K562 (cell line): ENCODE measurements at regions not wholly inside any gene's neighbourhood (a gene's known extent, or its start where the extent isn't known, plus 50 kb on each side); places are given as distances from the start of the nearest gene placed in this dataset.

ENCODE experiments used
- ATAC-seq: fragments of 200-7000 bp; cut with Tn5 transposase; 3 replicates; pipeline ENCODE4 v1.9.1; 2020; ENCODE audit warnings: moderate library complexity
- BruUV-seq: library from RNA; stranded (reverse); fragments of 400-500 nt; replicated peaks from 2 replicates; lab custom pipeline; 2021; lab: Mats Ljungman, UMichigan
- CTCF ChIA-PET: fragments of 300-600 bp; formaldehyde crosslinking; extraction: SDS; loops from one replicate; lab custom pipeline; 2021; ENCODE audit warnings: low intra/inter-chr PET ratio; lab: Yijun Ruan, JAX
- POLR2A ChIA-PET: fragments of 300-600, 350-650 bp; sonication (Branson Sonifier 250); formaldehyde crosslinking; extraction: SDS; loops from one replicate; lab custom pipeline; 2021; ENCODE audit warnings: antibody characterized with exemption, inconsistent platforms; lab: Yijun Ruan, JAX
- DNase-seq, 4 experiments: peaks; one replicate each; pipeline versions ENCODE4 v3.0.0 to v3.0.0-alpha.2; 2011 to 2018; ENCODE audit warnings: low spot score in 3 of 4, mixed read lengths in 3 of 4; ENCODE audit errors: extremely low read depth in 1 of 4
- FAIRE-seq: peaks from 2 replicates; lab custom pipeline; 2011; peaks lifted over from hg19 to GRCh38; lab: Jason Lieb, UNC
- H2AFZ ChIP-seq: 2 replicates; pipeline ENCODE4 v1.6.0; 2011; ENCODE audit warnings: low read depth, low read length, control low read depth, inconsistent platforms
- H3K27ac ChIP-seq: fragments of 200-600 bp; 3 replicates; pipeline ENCODE4 v1.8.0; 2011; ENCODE audit warnings: low read depth, mild to moderate bottlenecking, control low read depth, inconsistent platforms, low read length, moderate library complexity, mixed read lengths; ENCODE audit errors: extremely low read depth
- H3K27me3 ChIP-seq, 2 experiments: fragments of 300-600 bp in 1 of 2; 2 replicates in 1 of 2; 3 replicates in 1 of 2; pipeline versions ENCODE4 v1.6.0 to v1.8.0; 2011; ENCODE audit warnings: inconsistent platforms in 2 of 2, low read length in 2 of 2, mild to moderate bottlenecking in 1 of 2, mixed read lengths in 1 of 2, moderate library complexity in 1 of 2; ENCODE audit not compliant: control insufficient read depth in 2 of 2, insufficient read depth in 2 of 2
- H3K36me3 ChIP-seq: fragments of 300-600 bp; 3 replicates; pipeline ENCODE4 v1.8.0; 2011; ENCODE audit warnings: mild to moderate bottlenecking, low read length, inconsistent platforms; ENCODE audit not compliant: control insufficient read depth, insufficient read depth
- H3K4me1 ChIP-seq, 2 experiments: fragments of 200-600 bp in 1 of 2; replicated peaks in 1 of 2; 2 replicates in 1 of 2; 3 replicates in 1 of 2; pipeline versions ENCODE4 v1.5.1 to v1.8.0; 2011; ENCODE audit warnings: inconsistent platforms in 2 of 2, low read length in 2 of 2, mild to moderate bottlenecking in 1 of 2, mixed read lengths in 1 of 2, moderate library complexity in 1 of 2; ENCODE audit not compliant: control insufficient read depth in 2 of 2, insufficient read depth in 2 of 2
- H3K4me2 ChIP-seq: 2 replicates; pipeline ENCODE4 v1.6.1; 2011; ENCODE audit warnings: low read length, control low read depth, inconsistent platforms, mixed read lengths; ENCODE audit not compliant: insufficient read depth
- H3K4me3 ChIP-seq: fragments of 200-600 bp; sonication (generic), shearing (Covaris generic); 2 replicates; pipeline ENCODE4 v1.5.1; 2016; ENCODE audit warnings: control low read depth, inconsistent platforms
- H3K79me2 ChIP-seq: fragments of 200-600 bp; 3 replicates; pipeline ENCODE4 v1.8.0; 2011; ENCODE audit warnings: low read length, inconsistent platforms; ENCODE audit not compliant: control insufficient read depth, insufficient read depth
- H3K9ac ChIP-seq, 2 experiments: 2 replicates each; pipeline versions ENCODE4 v1.6.0 to v1.6.1; 2011; ENCODE audit warnings: low read depth in 2 of 2, low read length in 2 of 2, control low read depth in 1 of 2, inconsistent platforms in 1 of 2, mild to moderate bottlenecking in 1 of 2, mixed read lengths in 1 of 2; ENCODE audit not compliant: insufficient read depth in 1 of 2
- H3K9me1 ChIP-seq: one replicate; pipeline ENCODE4 v1.6.0; 2011; ENCODE audit warnings: inconsistent platforms, mild to moderate bottlenecking, low read length, moderate library complexity; ENCODE audit not compliant: control insufficient read depth, insufficient read depth
- H3K9me3 ChIP-seq: replicated peaks from 2 replicates; pipeline ENCODE4 v1.5.1; 2011; ENCODE audit warnings: low read depth, low read length, inconsistent platforms; ENCODE audit not compliant: control insufficient read depth, insufficient read depth
- H4K20me1 ChIP-seq: replicated peaks from 2 replicates; pipeline ENCODE4 v1.6.1; 2011; ENCODE audit warnings: low read length, inconsistent platforms, mixed read lengths; ENCODE audit not compliant: control insufficient read depth, insufficient read depth
- ARHGAP35 ChIP-seq: fragments of 450-650 bp; IDR thresholded peaks from 2 replicates; pipeline ENCODE4 v1.6.1; 2018; ENCODE audit not compliant: partially characterized antibody
- CBX8 ChIP-seq: fragments of 200-600 bp; sonication (generic); IDR thresholded peaks from 2 replicates; pipeline ENCODE4 v1.6.1; 2012; ENCODE audit warnings: borderline replicate concordance, mixed run types, low read depth, mild to moderate bottlenecking, moderate library complexity, mixed read lengths, low read length, control low read depth, inconsistent platforms; ENCODE audit not compliant: poor library complexity, severe bottlenecking; ENCODE audit errors: extremely low read depth
- HDAC3 ChIP-seq: fragments of 450-650 bp; IDR thresholded peaks from 2 replicates; pipeline ENCODE4 v1.6.1; 2018; ENCODE audit warnings: borderline replicate concordance, mild to moderate bottlenecking, moderate library complexity; ENCODE audit not compliant: partially characterized antibody
- MTA3 ChIP-seq: fragments of 450-650 bp; formaldehyde crosslinking; IDR thresholded peaks from 2 replicates; pipeline ENCODE4 v1.6.1; 2017; ENCODE audit warnings: mild to moderate bottlenecking, borderline replicate concordance
- NR1H2 ChIP-seq: sonication (generic); formaldehyde crosslinking; IDR thresholded peaks from 2 replicates; pipeline ENCODE4 v1.4.0; 2020; ENCODE audit warnings: mild to moderate bottlenecking, missing genetic modification reagents
- SMAD3 ChIP-seq: fragments of 450-650 bp; formaldehyde crosslinking; conservative IDR thresholded peaks from 2 replicates; pipeline ENCODE4 v1.4.0; 2020; ENCODE audit warnings: mild to moderate bottlenecking
- SMARCA4 ChIP-seq: fragments of 450-650 bp; IDR thresholded peaks from 2 replicates; pipeline ENCODE4 v1.6.1; 2016
- ZNF197 ChIP-seq: fragments of 200-800 bp; sonication (Bioruptor generic); IDR thresholded peaks from 2 replicates; pipeline ENCODE4 v1.6.1; 2016; ENCODE audit warnings: low read depth, missing genetic modification characterization, missing compliant biosample characterization
- ZNF384 ChIP-seq: IDR thresholded peaks from 2 replicates; pipeline ENCODE4 v1.6.1; 2012; ENCODE audit warnings: low read depth, low read length, improper control_type of control experiment
- WGBS: fragments of 100-300 bp; shearing (Covaris generic); methylation state at CpG from one replicate; pipeline ENCODE4 v1.1.6; 2016; ENCODE audit warnings: low coverage, mixed read lengths; ENCODE audit not compliant: insufficient coverage; ENCODE audit errors: missing lambda C conversion rate; 5-methylcytosine and 5-hydroxymethylcytosine counted together
- in situ Hi-C: fragments of 300-500 bp; cut with MboI; formaldehyde crosslinking; loops from 4 replicates; pipeline ENCODE4 v1.15.0; 2018; ENCODE audit warnings: inconsistent platforms, mixed read lengths
- intact Hi-C: fragments of 100-400 bp; cut with micrococcal nuclease; formaldehyde crosslinking; loops from 2 replicates; pipeline ENCODE4 v1.14.2; 2022
- TF ChIP-seq, protein P1 (sequence below): conservative IDR thresholded peaks from 2 replicates; pipeline ENCODE4 v1.6.1; 2011; ENCODE audit warnings: low read depth, mild to moderate bottlenecking, low read length; ENCODE audit not compliant: control insufficient read depth
- TF ChIP-seq, protein P2 (sequence below): fragments of 250-450 bp; sonication (Bioruptor Pico); IDR thresholded peaks from 2 replicates; pipeline ENCODE4 v1.4.0; 2020

DNA sequence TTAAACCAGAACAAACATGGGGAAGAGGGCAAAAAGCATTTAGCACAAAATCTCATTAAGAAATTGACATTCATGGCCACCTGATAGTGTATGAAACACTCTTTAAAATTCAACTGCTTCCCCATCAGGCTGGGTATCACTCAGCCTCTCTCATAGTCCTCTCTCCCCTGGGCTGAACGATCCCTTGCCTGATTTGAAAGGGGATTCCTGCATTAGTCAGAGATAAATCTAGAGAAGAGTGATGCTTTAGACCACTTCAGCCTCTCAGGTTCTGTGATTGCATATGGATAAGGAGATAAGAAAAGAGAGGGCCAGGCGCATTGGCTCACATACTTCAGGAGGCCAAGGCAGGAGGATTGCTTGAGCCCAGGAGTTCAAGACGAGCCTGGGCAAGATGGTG, 280.0 kb downstream of the SOX9 start (continued):
- TF ChIP-seq MTA3 (no peak), HDAC3 (no peak), ZNF197 (CRISPR knock-in tag) (no peak)

DNA sequence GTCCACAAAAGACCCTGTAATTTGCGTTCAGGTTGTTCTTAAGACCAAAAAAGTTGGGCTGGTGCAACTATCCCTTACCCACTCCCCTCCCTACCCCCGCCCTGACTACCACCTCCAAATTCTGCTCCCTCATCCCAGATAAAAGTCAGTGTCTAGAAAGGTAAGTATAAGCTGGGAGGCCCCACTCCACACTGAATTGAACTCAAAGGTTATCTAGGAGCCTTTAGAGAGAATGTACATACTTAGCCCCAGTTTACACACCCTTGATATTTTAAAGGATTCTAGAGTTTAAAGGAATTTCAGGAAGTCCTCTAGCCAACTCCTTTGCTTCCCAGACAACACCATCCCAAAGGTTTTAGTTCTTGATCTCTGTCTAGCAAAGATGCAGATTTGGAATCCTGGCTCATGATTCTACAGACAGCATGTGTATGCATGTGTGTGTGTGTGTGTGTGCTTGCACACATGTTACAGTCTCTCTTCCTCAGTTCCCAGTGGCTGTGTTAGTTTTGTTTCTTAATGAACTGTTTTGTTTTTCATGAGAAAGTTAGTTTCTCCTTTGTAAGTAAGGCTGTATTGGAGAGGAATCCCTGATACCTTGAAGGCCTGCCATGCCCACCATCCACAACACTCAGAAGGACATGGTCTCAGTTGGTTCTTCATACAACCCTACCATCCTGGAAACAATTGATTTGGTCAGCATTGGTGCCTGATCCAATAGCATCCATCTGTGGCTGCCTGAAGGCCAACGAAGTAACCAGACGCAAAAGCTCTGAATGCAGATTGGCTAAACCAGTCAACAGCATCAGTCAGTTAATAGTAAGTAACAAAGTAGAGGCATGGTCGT, 281.3 kb downstream of the SOX9 start:
- Histone ChIP-seq H3K36me3 (no peaks in the 10 kb centered on the region), H3K9ac (no peak overlapping the region), H3K27me3 (no peaks in the 10 kb centered on the region), H3K4me3 (no peak overlapping the region), H3K79me2 (no peaks in the 10 kb centered on the region), H3K27ac (no peak overlapping the region), H3K4me2 (no peak overlapping the region), H3K9me3 (no peaks in the 10 kb centered on the region), H2AFZ (no peak overlapping the region), H3K9me1 (no peaks in the 10 kb centered on the region), H3K4me1 (no peaks in the 10 kb centered on the region), H4K20me1 (no peaks in the 10 kb centered on the region; the same call in 1 of the 2 replicates)
- DNase-seq: no peak
- ChIA-PET POLR2A (no interaction called here), CTCF (no interaction called here)
- FAIRE-seq: no peak
- ATAC-seq: no peak
- in situ Hi-C loops (no loop called here), intact Hi-C loops (no loop called here)
- BruUV-seq: no TSS peak
- TF ChIP-seq, protein P1, sequence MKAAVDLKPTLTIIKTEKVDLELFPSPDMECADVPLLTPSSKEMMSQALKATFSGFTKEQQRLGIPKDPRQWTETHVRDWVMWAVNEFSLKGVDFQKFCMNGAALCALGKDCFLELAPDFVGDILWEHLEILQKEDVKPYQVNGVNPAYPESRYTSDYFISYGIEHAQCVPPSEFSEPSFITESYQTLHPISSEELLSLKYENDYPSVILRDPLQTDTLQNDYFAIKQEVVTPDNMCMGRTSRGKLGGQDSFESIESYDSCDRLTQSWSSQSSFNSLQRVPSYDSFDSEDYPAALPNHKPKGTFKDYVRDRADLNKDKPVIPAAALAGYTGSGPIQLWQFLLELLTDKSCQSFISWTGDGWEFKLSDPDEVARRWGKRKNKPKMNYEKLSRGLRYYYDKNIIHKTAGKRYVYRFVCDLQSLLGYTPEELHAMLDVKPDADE: no peak
- TF ChIP-seq CBX8 (no peak), NR1H2 (CRISPR knock-in tag) (no peak), SMAD3 (CRISPR knock-in tag) (no peak), ARHGAP35 (no peak), ZNF384 (no peak), SMARCA4 (no peak)
- TF ChIP-seq, protein P2, sequence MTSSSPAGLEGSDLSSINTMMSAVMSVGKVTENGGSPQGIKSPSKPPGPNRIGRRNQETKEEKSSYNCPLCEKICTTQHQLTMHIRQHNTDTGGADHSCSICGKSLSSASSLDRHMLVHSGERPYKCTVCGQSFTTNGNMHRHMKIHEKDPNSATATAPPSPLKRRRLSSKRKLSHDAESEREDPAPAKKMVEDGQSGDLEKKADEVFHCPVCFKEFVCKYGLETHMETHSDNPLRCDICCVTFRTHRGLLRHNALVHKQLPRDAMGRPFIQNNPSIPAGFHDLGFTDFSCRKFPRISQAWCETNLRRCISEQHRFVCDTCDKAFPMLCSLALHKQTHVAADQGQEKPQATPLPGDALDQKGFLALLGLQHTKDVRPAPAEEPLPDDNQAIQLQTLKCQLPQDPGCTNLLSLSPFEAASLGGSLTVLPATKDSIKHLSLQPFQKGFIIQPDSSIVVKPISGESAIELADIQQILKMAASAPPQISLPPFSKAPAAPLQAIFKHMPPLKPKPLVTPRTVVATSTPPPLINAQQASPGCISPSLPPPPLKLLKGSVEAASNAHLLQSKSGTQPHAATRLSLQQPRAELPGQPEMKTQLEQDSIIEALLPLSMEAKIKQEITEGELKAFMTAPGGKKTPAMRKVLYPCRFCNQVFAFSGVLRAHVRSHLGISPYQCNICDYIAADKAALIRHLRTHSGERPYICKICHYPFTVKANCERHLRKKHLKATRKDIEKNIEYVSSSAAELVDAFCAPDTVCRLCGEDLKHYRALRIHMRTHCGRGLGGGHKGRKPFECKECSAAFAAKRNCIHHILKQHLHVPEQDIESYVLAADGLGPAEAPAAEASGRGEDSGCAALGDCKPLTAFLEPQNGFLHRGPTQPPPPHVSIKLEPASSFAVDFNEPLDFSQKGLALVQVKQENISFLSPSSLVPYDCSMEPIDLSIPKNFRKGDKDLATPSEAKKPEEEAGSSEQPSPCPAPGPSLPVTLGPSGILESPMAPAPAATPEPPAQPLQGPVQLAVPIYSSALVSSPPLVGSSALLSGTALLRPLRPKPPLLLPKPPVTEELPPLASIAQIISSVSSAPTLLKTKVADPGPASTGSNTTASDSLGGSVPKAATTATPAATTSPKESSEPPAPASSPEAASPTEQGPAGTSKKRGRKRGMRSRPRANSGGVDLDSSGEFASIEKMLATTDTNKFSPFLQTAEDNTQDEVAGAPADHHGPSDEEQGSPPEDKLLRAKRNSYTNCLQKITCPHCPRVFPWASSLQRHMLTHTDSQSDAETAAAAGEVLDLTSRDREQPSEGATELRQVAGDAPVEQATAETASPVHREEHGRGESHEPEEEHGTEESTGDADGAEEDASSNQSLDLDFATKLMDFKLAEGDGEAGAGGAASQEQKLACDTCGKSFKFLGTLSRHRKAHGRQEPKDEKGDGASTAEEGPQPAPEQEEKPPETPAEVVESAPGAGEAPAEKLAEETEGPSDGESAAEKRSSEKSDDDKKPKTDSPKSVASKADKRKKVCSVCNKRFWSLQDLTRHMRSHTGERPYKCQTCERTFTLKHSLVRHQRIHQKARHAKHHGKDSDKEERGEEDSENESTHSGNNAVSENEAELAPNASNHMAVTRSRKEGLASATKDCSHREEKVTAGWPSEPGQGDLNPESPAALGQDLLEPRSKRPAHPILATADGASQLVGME: no peak
- 0% methylated on average over 5 of the region's 5 CpGs for WGBS
